GM13976 (cell line): ENCODE measurements at regions not wholly inside any gene's neighbourhood (a gene's known extent, or its start where the extent isn't known, plus 50 kb on each side); places are given as distances from the start of the nearest gene placed in this dataset.

Experiments used
- DNase-seq: peaks from one replicate; pipeline ENCODE4 v3.0.0; 2012; ENCODE audit warnings: low spot score
- CTCF ChIP-seq: IDR thresholded peaks from 2 replicates; pipeline ENCODE4 v1.5.1; 2012; ENCODE audit warnings: borderline replicate concordance, mild to moderate bottlenecking; ENCODE audit not compliant: insufficient read depth; ENCODE audit errors: extremely low read depth, missing control alignments, control extremely low read depth
- in situ Hi-C: fragments of 300-500 bp; cut with MboI; formaldehyde crosslinking; loops from one replicate; pipeline ENCODE4 v1.12.0; 2022; ENCODE audit warnings: low sequenced_read_pairs, mixed read lengths, inconsistent platforms; ENCODE audit not compliant: unreplicated experiment

DNA sequence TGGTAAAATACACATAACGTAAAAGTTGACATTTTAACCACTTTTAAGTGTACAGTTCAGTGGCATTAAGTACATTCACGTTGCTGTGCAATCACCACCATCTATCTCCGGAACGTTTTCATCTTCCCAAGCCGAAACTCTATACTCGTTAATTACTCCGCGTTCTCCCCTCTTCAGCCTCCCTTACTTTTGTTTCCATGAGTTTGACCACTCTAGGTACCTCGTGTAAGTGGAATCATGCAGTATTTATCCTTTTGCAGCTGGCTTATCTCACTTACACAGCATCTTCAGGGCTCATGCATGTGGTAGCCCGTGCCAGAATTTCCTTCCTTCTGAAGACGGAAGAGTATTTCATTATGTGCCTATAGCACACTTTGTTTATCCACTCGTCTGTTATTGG lies 225.2 kb downstream of the SLC4A3 start:
- in situ Hi-C loops = no loop called here
- no peak for DNase-seq
- no peak for TF ChIP-seq CTCF

- no peak for DNase-seq
- in situ Hi-C loops = no loop called here
- no peak for TF ChIP-seq CTCF
Measured at GRCh38 chr2:219856602-219857001, 229.2 kb downstream of the SLC4A3 start.

DNA sequence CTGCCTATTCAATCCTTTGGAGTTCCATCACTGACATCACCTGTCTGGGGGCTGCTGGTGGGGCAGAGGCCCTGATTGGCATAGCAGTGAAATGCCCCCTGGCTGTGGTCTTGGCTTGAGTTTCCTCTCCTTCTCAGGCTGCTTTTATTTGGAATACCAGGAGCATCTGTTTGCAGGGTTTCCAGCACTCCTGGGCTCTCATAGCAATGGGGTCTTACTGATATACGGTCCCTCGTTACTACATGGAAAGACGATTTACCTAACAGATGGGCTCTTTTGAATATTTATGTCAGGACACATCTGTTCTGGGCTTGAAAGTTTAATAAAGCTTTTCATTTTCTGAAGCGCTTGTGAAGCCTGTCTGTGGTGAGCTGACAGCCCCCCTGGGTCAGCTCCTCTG lies 230.3 kb downstream of the SLC4A3 start:
- DNase-seq = no peak
- TF ChIP-seq CTCF = no peak
- in situ Hi-C loops = no loop called here

GRCh38 chr2:219861307-219861706 lies 233.9 kb downstream of the SLC4A3 start:
- no peak for TF ChIP-seq CTCF
- in situ Hi-C loops = no loop called here
- no peak for DNase-seq

DNA sequence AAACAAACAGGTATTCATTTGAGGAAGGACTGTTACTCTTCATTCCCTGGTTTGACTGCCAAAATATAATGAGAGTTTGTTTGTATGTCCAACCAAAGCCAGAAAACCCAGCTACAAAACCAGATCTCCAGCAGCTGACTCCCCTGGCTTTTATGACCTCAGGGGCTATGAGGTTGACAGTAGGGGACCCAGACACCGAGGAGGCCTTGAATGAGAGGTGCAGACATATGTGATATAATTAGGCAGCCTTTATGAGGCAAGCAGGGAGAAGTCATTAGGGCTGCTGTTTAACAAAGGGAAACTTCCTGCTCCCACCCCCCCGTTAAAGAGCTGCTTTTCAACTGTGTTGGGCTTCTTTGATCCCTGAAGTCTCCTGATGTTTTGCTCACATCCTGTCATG lies 236.7 kb downstream of the SLC4A3 start:
- TF ChIP-seq CTCF = no peak
- in situ Hi-C loops = no loop called here
- no peak for DNase-seq

DNA sequence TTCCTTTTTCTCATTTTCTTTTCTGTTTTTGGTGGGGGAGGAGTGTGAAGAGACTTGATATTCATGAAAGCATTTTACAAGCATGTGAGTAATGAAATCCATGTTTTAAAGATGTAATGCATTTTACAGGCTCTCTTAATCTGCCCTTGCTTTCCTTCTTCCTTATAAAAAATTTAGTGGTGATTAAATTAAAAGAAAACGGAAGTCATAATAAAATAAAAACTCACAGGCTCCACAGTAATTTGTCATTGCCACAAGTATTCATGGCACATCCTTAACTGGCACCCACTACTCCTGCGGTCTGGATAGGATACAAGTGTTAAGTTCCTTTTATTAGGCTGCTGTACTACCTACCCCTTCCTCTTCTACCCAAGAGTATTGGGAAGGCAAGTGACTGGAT lies 241.2 kb downstream of the SLC4A3 start:
- in situ Hi-C loops = no loop called here
- no peak for DNase-seq
- TF ChIP-seq CTCF = no peak

- DNase-seq = no peak
- TF ChIP-seq CTCF = no peak
- in situ Hi-C loops = no loop called here
Measured at GRCh38 chr2:219870041-219870440, 242.6 kb downstream of the SLC4A3 start.
